ENCODE measurements at regions not wholly inside any gene's neighbourhood (a gene's known extent, or its start where the extent isn't known, plus 50 kb on each side); places are given as distances from the start of the nearest gene placed in this dataset.

DNA sequence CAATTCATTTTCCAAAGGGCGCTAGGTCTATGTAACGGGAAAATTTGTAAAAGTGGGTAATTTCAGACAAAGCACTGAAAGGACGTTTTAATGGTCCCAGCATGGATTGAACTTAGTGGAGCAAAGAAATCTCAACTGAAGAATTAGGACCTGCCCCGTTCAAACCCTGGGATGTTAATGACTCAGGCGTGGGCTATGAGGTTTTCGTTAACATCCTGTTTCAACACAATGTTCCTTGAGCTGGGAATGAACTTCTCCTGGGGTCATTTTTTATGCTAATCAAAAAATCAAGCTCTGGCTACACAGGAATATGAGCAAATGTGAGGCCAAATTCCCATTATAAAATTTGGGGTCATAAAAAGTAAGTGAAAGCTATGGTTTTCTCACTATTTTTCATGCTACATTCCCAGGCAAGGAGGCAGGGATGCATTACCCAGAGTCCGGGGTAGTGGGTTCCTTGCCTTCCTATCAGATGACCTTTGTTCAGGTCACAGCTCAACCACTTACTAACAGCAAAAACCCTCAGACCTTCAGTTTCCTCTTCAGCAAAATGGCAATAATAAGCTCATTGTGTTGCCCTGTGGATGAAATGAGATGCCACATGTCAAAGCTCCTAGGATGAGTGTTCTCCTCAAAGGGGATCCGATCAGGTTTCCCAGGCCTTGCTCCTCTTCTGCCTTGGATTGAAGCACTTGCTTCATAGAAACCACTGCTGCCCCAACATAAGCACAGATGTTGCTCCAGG is 271.4 kb downstream of the ARRDC4 start:
- H3K9me3 Mint-ChIP-seq = no peaks in the 10 kb centered on the region
- peak overlapping the region; percentile 44; the same call in 1 of the 2 replicates for H3K4me3 Mint-ChIP-seq
- TF ChIP-seq, protein P1, sequence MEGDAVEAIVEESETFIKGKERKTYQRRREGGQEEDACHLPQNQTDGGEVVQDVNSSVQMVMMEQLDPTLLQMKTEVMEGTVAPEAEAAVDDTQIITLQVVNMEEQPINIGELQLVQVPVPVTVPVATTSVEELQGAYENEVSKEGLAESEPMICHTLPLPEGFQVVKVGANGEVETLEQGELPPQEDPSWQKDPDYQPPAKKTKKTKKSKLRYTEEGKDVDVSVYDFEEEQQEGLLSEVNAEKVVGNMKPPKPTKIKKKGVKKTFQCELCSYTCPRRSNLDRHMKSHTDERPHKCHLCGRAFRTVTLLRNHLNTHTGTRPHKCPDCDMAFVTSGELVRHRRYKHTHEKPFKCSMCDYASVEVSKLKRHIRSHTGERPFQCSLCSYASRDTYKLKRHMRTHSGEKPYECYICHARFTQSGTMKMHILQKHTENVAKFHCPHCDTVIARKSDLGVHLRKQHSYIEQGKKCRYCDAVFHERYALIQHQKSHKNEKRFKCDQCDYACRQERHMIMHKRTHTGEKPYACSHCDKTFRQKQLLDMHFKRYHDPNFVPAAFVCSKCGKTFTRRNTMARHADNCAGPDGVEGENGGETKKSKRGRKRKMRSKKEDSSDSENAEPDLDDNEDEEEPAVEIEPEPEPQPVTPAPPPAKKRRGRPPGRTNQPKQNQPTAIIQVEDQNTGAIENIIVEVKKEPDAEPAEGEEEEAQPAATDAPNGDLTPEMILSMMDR (IDR thresholded peaks at IDR 0.05) = no peak
- H3K27me3 Mint-ChIP-seq (ENCODE audit: insufficient read depth) = peaks cover 4% of the 10 kb centered on the region
- H3K36me3 Mint-ChIP-seq (ENCODE audit: low read depth) = no peaks in the 10 kb centered on the region; the same call in 1 of the 2 replicates
- H3K27ac Mint-ChIP-seq = peak overlapping the region; percentile 59
- H3K4me1 Mint-ChIP-seq (ENCODE audit: low read depth) = peaks cover 23% of the 10 kb centered on the region
- DNase-seq = peak; percentile 32

DNA sequence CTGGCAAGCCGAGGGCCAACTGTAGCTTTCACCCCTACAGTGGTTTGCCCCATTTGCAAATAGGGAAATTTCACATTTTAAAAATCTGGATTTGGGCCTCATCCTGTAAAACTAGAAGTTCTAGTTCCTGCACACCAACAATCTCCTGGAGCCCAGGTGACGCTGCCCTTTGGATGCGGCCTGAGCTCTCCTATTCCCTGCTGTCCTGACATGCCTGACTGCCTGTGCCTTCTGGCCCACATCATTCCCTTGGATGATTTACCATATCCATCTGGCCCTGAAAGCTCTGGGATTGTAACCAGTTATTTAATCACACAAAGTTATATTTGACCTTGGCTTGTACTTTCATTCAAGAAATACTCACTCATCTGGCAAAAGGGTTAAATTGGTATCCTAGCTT is 272.3 kb downstream of the ARRDC4 start:
- H3K4me3 Mint-ChIP-seq = no peak overlapping the region
- H3K36me3 Mint-ChIP-seq (ENCODE audit: low read depth) = no peaks in the 10 kb centered on the region; the same call in 1 of the 2 replicates
- TF ChIP-seq, protein P1 (IDR thresholded peaks at IDR 0.05) = no peak
- no peak overlapping the region for H3K27ac Mint-ChIP-seq
- H3K4me1 Mint-ChIP-seq (ENCODE audit: low read depth) = peaks cover 23% of the 10 kb centered on the region
- DNase-seq = no peak
- H3K9me3 Mint-ChIP-seq = no peaks in the 10 kb centered on the region
- peaks cover 6% of the 10 kb centered on the region for H3K27me3 Mint-ChIP-seq (ENCODE audit: insufficient read depth)

DNA sequence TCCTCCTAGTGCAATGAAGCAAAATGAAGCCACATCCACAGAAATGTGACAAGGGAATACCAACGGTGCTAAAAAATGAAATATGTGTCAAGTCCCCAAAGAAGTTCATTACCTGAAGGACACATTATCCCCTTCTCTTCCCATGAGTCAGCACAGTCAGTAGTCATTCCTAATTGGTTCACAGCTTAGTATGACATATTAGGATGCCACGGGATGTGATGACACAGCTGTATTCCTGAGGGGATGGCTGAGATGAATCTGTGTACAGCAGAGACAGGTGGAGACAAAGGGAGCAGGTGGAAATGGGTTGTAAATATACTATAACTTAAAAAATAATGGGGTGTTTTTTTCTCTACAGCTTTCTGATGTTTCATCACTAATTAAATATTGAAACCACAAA is 273.4 kb downstream of the ARRDC4 start:
- Mint-ChIP-seq H3K4me3 (no peak overlapping the region), H3K4me1 (ENCODE audit: low read depth) (peaks cover 23% of the 10 kb centered on the region), H3K27ac (no peak overlapping the region), H3K36me3 (ENCODE audit: low read depth) (no peaks in the 10 kb centered on the region; the same call in 1 of the 2 replicates), H3K27me3 (ENCODE audit: insufficient read depth) (peaks cover 2% of the 10 kb centered on the region; the same call in 1 of the 2 replicates), H3K9me3 (no peaks in the 10 kb centered on the region)
- no peak for DNase-seq
- TF ChIP-seq, protein P1 (IDR thresholded peaks at IDR 0.05) = no peak

DNA sequence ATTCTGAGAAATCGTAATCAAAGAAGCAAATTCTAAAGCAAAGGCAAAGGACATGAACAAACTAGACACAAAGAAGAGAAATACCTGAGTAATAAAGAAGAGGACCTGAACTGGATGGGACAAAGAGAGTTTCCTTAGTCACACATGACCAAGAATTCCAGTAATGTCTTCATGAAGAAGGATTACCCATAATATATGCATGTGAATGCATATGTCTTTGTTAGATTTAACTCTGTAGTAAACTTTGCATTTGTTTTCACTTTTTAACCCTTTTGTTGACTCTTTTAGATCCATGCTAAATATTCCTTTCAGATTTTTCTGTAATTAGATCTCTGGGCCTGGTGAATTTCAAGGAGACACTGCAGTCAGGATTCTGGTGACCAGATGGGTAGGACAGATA is 279.8 kb downstream of the ARRDC4 start:
- H3K27me3 Mint-ChIP-seq (ENCODE audit: insufficient read depth) = peaks cover 2% of the 10 kb centered on the region; the same call in 1 of the 2 replicates
- H3K9me3 Mint-ChIP-seq = no peaks in the 10 kb centered on the region
- no peak for DNase-seq
- TF ChIP-seq, protein P1 (IDR thresholded peaks at IDR 0.05) = no peak
- no peak overlapping the region for H3K27ac Mint-ChIP-seq
- H3K36me3 Mint-ChIP-seq (ENCODE audit: low read depth) = no peaks in the 10 kb centered on the region
- H3K4me3 Mint-ChIP-seq = no peak overlapping the region
- H3K4me1 Mint-ChIP-seq (ENCODE audit: low read depth) = no peaks in the 10 kb centered on the region

DNA sequence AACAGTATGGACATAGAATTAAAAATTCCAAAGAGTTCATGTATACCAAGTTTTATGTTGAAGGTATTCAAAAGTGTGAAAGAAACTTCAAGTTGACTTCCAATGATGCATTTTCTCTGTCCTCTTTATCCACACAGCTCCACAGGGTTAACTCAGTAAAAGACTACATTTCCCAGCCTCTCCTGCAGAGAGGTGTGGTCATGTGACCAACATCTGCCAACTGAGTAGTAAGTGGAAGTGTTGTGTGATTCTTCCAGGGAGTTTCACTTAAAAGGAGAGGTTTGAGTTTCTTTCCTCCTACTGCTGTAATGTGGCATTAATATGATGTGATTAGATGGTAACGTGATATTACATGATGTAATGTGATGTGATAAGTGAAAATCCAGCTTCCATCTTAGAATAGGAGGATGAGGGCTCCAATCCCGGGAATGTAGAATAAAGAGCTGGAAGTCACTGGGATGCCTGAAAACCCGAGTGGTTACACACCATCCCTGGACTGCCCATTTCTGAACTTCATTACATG is 280.6 kb downstream of the ARRDC4 start:
- no peak for DNase-seq
- H3K4me3 Mint-ChIP-seq = peak overlapping the region; percentile 54; the same call in 1 of the 2 replicates
- no peaks in the 10 kb centered on the region for H3K36me3 Mint-ChIP-seq (ENCODE audit: low read depth)
- TF ChIP-seq, protein P1 (IDR thresholded peaks at IDR 0.05) = no peak
- H3K27ac Mint-ChIP-seq = no peak overlapping the region
- H3K27me3 Mint-ChIP-seq (ENCODE audit: insufficient read depth) = peaks cover 2% of the 10 kb centered on the region; the same call in 1 of the 2 replicates
- peaks cover 1% of the 10 kb centered on the region; the same call in 1 of the 2 replicates for H3K9me3 Mint-ChIP-seq
- no peaks in the 10 kb centered on the region for H3K4me1 Mint-ChIP-seq (ENCODE audit: low read depth)

All from HFFc6 (cell line).